HEK293 (cell line): ENCODE measurements at regions not wholly inside any gene's neighbourhood (a gene's known extent, or its start where the extent isn't known, plus 50 kb on each side); places are given as distances from the start of the nearest gene placed in this dataset.

Source experiments
- PRDM1 ChIP-seq: fragments of 450-650 bp; formaldehyde crosslinking; IDR thresholded peaks from 2 replicates; pipeline ENCODE4; 2016; ENCODE audit warnings: missing biosample characterization, missing genetic modification characterization
- ZNF274 ChIP-seq, 2 experiments: fragments of 200-500 bp in 1 of 2; fragments of 450-650 bp in 1 of 2; sonication (Bioruptor generic) in 1 of 2; formaldehyde crosslinking in 1 of 2; IDR thresholded peaks; 2 replicates each; pipeline versions ENCODE4 v1.5.1 to v1.6.1; 2014 to 2016; ENCODE audit warnings: borderline replicate concordance in 1 of 2, inconsistent platforms in 1 of 2, low read length in 1 of 2, missing biosample characterization in 1 of 2, missing genetic modification characterization in 1 of 2
- ZNF362 ChIP-seq: fragments of 450-650 bp; formaldehyde crosslinking; IDR thresholded peaks from 2 replicates; pipeline ENCODE4 v1.5.1; 2016; ENCODE audit warnings: missing biosample characterization, missing genetic modification characterization
- ZNF514 ChIP-seq: fragments of 450-650 bp; formaldehyde crosslinking; IDR thresholded peaks from 2 replicates; pipeline ENCODE4 v1.5.1; 2016; ENCODE audit warnings: missing biosample characterization, missing genetic modification characterization

GRCh38 chr16:82514262-82514661, 112.5 kb upstream of the CDH13 start:
- no peak for TF ChIP-seq ZNF274 (IDR thresholded peaks at IDR 0.05; ENCODE audit: low read length)
- TF ChIP-seq ZNF274 (tag by site-specific recombination; IDR thresholded peaks at IDR 0.05; ENCODE audit: borderline replicate concordance) = no peak
- TF ChIP-seq PRDM1 (tag by site-specific recombination) = no peak
- TF ChIP-seq ZNF514 (tag by site-specific recombination) = no peak
- TF ChIP-seq ZNF362 = no peak
